Gastroesophageal sphincter (tissue), 4 donors: ENCODE measurements at regions not wholly inside any gene's neighbourhood (a gene's known extent, or its start where the extent isn't known, plus 50 kb on each side); places are given as distances from the start of the nearest gene placed in this dataset.

ENCODE experiments used
- ATAC-seq: fragments of 150-250 bp; one replicate; pipeline ENCODE4 v1.9.1; 2016; ENCODE audit warnings: mild to moderate bottlenecking, moderate library complexity
- H3K27ac ChIP-seq, 4 donors: fragments of 200-600 bp; sonication (generic) in 3 of 4; 1 replicate in 3 of 4; 2 replicates in 1 of 4; pipeline ENCODE4 v1.5.1; 2016 to 2019
- H3K27me3 ChIP-seq: fragments of 200-600 bp; sonication (generic); one replicate; pipeline ENCODE4 v1.5.1; 2019
- H3K36me3 ChIP-seq, 2 donors: fragments of 200-600 bp; sonication (generic); one replicate each; pipeline ENCODE4 v1.5.1; 2019; ENCODE audit warnings: control low read depth in 1 of 2
- H3K4me1 ChIP-seq, 3 donors: fragments of 200-600 bp; sonication (generic); 1 replicate in 2 of 3; 2 replicates in 1 of 3; pipeline ENCODE4 v1.5.1; 2016 to 2019; ENCODE audit warnings: control low read depth in 2 of 3
- H3K4me3 ChIP-seq, 2 donors: fragments of 200-600 bp; sonication (generic); one replicate each; pipeline ENCODE4 v1.5.1; 2019; ENCODE audit warnings: mild to moderate bottlenecking in 1 of 2, moderate library complexity in 1 of 2
- H3K9me3 ChIP-seq, 3 donors: fragments of 200-600 bp; sonication (generic); one replicate each; pipeline ENCODE4 v1.5.1; 2017 to 2019; ENCODE audit warnings: control low read depth in 2 of 3
- EP300 ChIP-seq: sonication (generic); formaldehyde crosslinking; IDR thresholded peaks from one replicate; pipeline ENCODE4 v1.6.1; 2017; ENCODE audit warnings: antibody characterized with exemption, mild to moderate bottlenecking
- POLR2A ChIP-seq, 2 donors: fragments of 450-650 bp; IDR thresholded peaks; one replicate each; pipeline ENCODE4 v1.6.1; 2017; ENCODE audit warnings: antibody characterized with exemption in 2 of 2, mild to moderate bottlenecking in 2 of 2, moderate library complexity in 1 of 2
- POLR2AphosphoS5 ChIP-seq: sonication (generic); formaldehyde crosslinking; IDR thresholded peaks from one replicate; pipeline ENCODE4 v1.6.1; 2017; ENCODE audit warnings: antibody characterized with exemption
- WGBS, 2 donors: methylation state at CpG; one replicate each; pipeline ENCODE4 v1.1.5; 2018; ENCODE audit warnings: low coverage in 1 of 2; 5-methylcytosine and 5-hydroxymethylcytosine counted together
- TF ChIP-seq, protein P1 (sequence below), 4 experiments: fragments of 200-600 bp in 2 of 4; fragments of 450-650 bp in 2 of 4; sonication (generic) in 1 of 4; IDR thresholded peaks; one replicate each; pipeline ENCODE4 v1.5.1; 2017 to 2019; ENCODE audit warnings: antibody characterized with exemption in 4 of 4, mild to moderate bottlenecking in 2 of 4, moderate library complexity in 2 of 4

DNA sequence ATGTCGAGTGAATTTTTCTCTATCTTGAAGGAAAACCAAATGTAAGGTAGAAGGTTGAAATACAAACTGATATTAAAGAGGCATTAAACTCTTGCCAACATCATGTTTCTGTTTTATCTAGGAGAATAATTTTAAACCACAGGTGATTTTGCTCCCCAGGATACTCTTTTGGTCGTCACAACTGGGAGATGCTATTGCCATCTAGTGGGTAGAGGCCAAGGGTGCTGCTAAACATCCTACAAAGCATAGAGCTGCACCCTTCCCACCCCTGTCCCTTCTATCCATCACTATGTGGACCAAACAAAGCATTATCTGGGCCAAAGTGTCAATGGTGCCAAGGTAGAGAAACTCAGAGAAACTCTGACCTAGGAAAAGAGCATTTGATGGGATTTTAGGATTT, 154.6 kb upstream of the MAGEB2 start:
- WGBS, 2 donors = 42 to 54% methylated on average over 2 of the region's 2 CpGs
- TF ChIP-seq EP300 (no peak), POLR2AphosphoS5 (no peak), POLR2A (IDR thresholded peaks at IDR 0.05) (no peak)
- TF ChIP-seq, protein P1, sequence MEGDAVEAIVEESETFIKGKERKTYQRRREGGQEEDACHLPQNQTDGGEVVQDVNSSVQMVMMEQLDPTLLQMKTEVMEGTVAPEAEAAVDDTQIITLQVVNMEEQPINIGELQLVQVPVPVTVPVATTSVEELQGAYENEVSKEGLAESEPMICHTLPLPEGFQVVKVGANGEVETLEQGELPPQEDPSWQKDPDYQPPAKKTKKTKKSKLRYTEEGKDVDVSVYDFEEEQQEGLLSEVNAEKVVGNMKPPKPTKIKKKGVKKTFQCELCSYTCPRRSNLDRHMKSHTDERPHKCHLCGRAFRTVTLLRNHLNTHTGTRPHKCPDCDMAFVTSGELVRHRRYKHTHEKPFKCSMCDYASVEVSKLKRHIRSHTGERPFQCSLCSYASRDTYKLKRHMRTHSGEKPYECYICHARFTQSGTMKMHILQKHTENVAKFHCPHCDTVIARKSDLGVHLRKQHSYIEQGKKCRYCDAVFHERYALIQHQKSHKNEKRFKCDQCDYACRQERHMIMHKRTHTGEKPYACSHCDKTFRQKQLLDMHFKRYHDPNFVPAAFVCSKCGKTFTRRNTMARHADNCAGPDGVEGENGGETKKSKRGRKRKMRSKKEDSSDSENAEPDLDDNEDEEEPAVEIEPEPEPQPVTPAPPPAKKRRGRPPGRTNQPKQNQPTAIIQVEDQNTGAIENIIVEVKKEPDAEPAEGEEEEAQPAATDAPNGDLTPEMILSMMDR (IDR thresholded peaks at IDR 0.05) = peak in 1 of 4 experiments; percentile 27
- ATAC-seq = no peak

DNA sequence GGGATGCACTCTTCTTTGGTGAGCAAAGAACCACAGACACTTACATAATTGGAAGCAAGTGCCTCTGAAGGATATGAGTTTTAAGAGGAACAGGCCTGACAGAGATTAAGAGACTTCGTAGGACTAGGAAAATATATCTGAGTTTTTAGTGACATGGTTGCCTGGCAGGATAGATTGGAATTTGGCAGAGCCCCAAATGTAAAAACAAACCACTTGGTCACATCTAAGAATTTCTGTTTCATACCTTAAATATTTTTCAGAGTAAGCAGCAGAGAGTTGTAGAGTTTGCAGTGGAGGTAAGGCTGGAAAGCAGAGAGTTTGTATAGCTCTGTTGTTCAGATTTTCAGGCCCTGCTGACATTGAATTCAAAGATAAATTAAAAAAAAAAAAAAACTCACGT, 150.1 kb upstream of the MAGEB2 start:
- H3K4me1 ChIP-seq = no peaks in the 10 kb centered on the region
- H3K9me3 ChIP-seq = no peaks in the 10 kb centered on the region
- no peak overlapping the region for H3K4me3 ChIP-seq
- no peak overlapping the region for H3K27ac ChIP-seq
- ATAC-seq = no peak
- H3K27me3 ChIP-seq = no peaks in the 10 kb centered on the region
- WGBS, 2 donors = 25 to 64% methylated on average over 1 to 2 of the region's 2 CpGs
- TF ChIP-seq, protein P1 (IDR thresholded peaks at IDR 0.05) = no peak
- TF ChIP-seq POLR2AphosphoS5 = no peak
- no peak for TF ChIP-seq POLR2A (IDR thresholded peaks at IDR 0.05)
- H3K36me3 ChIP-seq = no peaks in the 10 kb centered on the region

More for the DNA sequence above, 154.6 kb upstream of the MAGEB2 start:
- no peak overlapping the region for H3K4me3 ChIP-seq
- H3K4me1 ChIP-seq = no peaks in the 10 kb centered on the region
- no peaks in the 10 kb centered on the region for H3K36me3 ChIP-seq
- H3K27ac ChIP-seq = no peak overlapping the region
- H3K27me3 ChIP-seq = no peaks in the 10 kb centered on the region
- no peaks in the 10 kb centered on the region for H3K9me3 ChIP-seq

DNA sequence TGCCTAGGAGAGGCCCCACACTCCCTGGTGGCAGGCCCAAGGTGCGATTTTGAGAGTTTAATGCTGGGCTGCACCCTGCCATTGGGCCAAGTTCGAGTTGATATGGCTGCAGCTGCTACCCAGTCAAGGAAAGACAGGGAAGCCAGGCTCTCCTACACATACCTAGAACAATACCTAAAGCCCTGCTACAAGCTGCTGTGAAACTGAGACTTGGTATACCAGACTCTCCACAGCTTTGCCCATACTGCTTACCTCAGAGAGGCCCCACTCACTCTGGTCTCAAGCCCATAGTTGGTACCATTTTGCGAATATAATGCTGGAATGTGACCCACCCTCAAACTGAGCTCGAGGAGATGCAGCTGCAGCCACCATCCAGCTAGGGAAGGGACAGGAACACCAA, 147.7 kb upstream of the MAGEB2 start:
- no peaks in the 10 kb centered on the region for H3K36me3 ChIP-seq
- H3K4me1 ChIP-seq = no peaks in the 10 kb centered on the region
- TF ChIP-seq POLR2AphosphoS5 = no peak
- no peak for TF ChIP-seq EP300
- no peak for TF ChIP-seq POLR2A (IDR thresholded peaks at IDR 0.05)
- TF ChIP-seq, protein P1 (IDR thresholded peaks at IDR 0.05) = no peak
- no peak for ATAC-seq
- H3K4me3 ChIP-seq = no peak overlapping the region
- H3K9me3 ChIP-seq = no peaks in the 10 kb centered on the region
- 100% methylated on average over 1 of the region's 4 CpGs; no CpG with 5 or more reads in 1 of the 2 donors for WGBS, 2 donors
- no peak overlapping the region for H3K27ac ChIP-seq
- no peaks in the 10 kb centered on the region for H3K27me3 ChIP-seq

DNA sequence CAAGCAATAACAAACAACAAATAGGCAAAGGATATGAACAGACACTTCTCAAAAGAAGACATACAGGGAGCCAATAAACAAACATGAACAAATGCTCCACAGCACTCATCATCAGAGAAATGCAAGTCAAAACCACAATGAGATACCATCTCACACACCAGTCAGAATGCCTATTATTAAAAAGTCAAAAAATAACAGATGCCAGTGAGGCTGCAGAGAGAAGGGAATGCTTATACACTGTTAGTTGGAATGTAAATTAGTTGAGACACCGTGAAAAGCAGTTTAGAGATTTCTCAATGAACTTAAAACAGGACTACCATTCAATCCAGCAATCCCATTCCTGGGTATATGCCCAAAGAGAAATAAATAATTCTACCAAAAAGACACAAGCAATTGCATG, 129.8 kb upstream of the MAGEB2 start:
- TF ChIP-seq POLR2AphosphoS5 (no peak), EP300 (no peak), POLR2A (IDR thresholded peaks at IDR 0.05) (no peak)
- TF ChIP-seq, protein P1 (IDR thresholded peaks at IDR 0.05) = no peak
- Histone ChIP-seq H3K4me1 (no peaks in the 10 kb centered on the region), H3K4me3 (no peak overlapping the region), H3K36me3 (no peaks in the 10 kb centered on the region), H3K9me3 (no peaks in the 10 kb centered on the region), H3K27ac (no peak overlapping the region), H3K27me3 (no peaks in the 10 kb centered on the region)
- 67 to 78% methylated on average over 1 of the region's 1 CpG for WGBS, 2 donors
- no peak for ATAC-seq

DNA sequence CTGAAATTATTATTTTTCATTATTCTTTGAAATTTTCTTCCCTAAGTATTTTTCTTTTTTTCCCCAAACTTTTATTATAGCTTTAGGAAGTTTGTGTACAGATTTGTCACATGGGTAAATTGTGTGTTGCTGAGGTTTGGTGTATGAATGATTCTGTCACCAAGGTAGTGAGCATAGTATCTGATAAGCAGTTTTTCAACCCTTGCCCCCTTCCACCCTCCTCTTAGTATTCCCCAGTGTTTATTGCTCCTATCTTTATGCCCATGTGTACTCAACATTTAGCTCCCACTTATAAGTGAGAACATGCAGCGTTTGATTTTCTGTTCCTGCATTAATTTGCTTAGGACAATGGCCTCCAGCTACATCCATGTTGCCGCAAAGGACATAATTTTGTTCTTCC, 103.9 kb upstream of the MAGEB2 start:
- H3K36me3 ChIP-seq = no peaks in the 10 kb centered on the region
- no peak overlapping the region for H3K27ac ChIP-seq
- H3K4me3 ChIP-seq = no peak overlapping the region
- no peaks in the 10 kb centered on the region for H3K27me3 ChIP-seq
- H3K4me1 ChIP-seq = no peaks in the 10 kb centered on the region
- 50% methylated on average over 2 of the region's 2 CpGs; no CpG with 5 or more reads in 1 of the 2 donors for WGBS, 2 donors
- no peak for ATAC-seq
- H3K9me3 ChIP-seq = no peaks in the 10 kb centered on the region
- TF ChIP-seq EP300 = no peak
- TF ChIP-seq, protein P1 (IDR thresholded peaks at IDR 0.05) = no peak
